Liver (tissue), 3 donors: ENCODE measurements at regions not wholly inside any gene's neighbourhood (a gene's known extent, or its start where the extent isn't known, plus 50 kb on each side); places are given as distances from the start of the nearest gene placed in this dataset.

Experiments
- CTCF ChIP-seq: fragments of 150-350 bp; IDR thresholded peaks from 2 replicates; pipeline ENCODE4 v1.5.1; 2017; ENCODE audit warnings: improper control_type of control experiment, low read depth, low read length; ENCODE audit not compliant: missing input control
- JUND ChIP-seq, 2 donors: IDR thresholded peaks; 2 replicates each; pipeline ENCODE4 v1.6.1; 2016; ENCODE audit warnings: antibody characterized with exemption in 2 of 2
- MAX ChIP-seq: IDR thresholded peaks from 2 replicates; pipeline ENCODE4 v1.6.1; 2016; ENCODE audit warnings: antibody characterized with exemption
- RAD21 ChIP-seq, 2 donors: IDR thresholded peaks; 2 replicates each; pipeline ENCODE4 v1.6.1; 2016; ENCODE audit warnings: antibody characterized with exemption in 2 of 2, mild to moderate bottlenecking in 2 of 2
- REST ChIP-seq: IDR thresholded peaks from 2 replicates; pipeline ENCODE4 v1.6.1; 2016; ENCODE audit warnings: antibody characterized with exemption, mild to moderate bottlenecking
- RXRA ChIP-seq, 2 donors: IDR thresholded peaks; 2 replicates each; pipeline ENCODE4 v1.6.1; 2017 to 2018; ENCODE audit warnings: antibody characterized with exemption in 2 of 2, mild to moderate bottlenecking in 1 of 2
- TAF1 ChIP-seq: conservative IDR thresholded peaks from 2 replicates; pipeline ENCODE4 v1.6.1; 2016; ENCODE audit warnings: antibody characterized with exemption, mild to moderate bottlenecking
- YY1 ChIP-seq: IDR thresholded peaks from 2 replicates; pipeline ENCODE4 v1.6.1; 2016; ENCODE audit warnings: antibody characterized with exemption, mild to moderate bottlenecking
- donor health status: healthy.
- donor health status: healthy.

GRCh38 chr18:30192216-30192615 lies 850.3 kb downstream of the DSC3 start:
- TF ChIP-seq CTCF (no peak), MAX (no peak), REST (no peak), RAD21 (IDR thresholded peaks at IDR 0.05) (no peak), JUND (IDR thresholded peaks at IDR 0.05) (no peak), YY1 (no peak), RXRA (IDR thresholded peaks at IDR 0.05) (no peak), TAF1 (no peak)
